Right renal cortex interstitium (tissue), 3 donors: ENCODE measurements at regions not wholly inside any gene's neighbourhood (a gene's known extent, or its start where the extent isn't known, plus 50 kb on each side); places are given as distances from the start of the nearest gene placed in this dataset.

Experiments used
- DNase-seq, 3 donors: peaks; one replicate each; pipeline ENCODE4 v3.0.0-alpha.2; 2013; ENCODE audit warnings: low read depth in 3 of 3, low spot score in 2 of 3

DNA sequence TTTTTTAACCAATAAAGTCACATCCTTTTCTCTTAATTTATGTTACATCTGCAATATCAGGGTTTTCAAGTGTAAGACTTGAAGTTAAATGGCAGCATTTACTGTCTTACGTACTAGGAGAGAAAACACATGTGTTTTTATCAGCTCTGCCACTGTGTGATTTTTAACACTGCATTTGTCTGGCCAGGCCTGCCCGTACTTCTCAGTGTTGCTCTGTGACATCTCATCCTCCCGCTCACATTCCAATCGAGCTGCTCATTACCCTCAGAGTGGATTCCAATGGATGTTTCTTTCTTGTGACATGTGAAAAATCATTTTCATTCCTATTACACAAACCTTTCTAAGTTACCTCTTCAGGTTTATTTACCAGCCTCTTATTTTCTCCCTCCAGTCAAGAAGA is 420.3 kb downstream of the FAT4 start:
- peak in 1 of 3 donors; percentile 40 for DNase-seq

DNA sequence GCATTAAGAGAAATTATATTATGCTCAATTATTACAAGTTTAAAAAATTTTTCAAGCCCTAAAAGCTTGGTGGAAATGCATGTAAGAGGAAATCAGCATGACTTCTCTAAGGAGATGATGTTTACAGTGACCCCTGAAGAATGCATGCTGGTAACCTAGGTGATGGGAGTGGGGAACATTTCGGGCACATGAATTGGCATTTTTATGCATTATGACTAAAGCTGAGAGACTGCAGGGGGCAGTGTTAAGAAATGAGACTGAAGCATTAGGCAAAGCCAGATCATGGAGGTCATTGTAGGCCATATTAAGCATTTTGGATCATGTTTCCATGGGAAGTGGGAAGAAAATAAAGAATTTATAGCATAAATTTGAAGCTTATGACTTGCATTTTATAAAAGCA is 421.3 kb downstream of the FAT4 start:
- DNase-seq, result no peak

DNA sequence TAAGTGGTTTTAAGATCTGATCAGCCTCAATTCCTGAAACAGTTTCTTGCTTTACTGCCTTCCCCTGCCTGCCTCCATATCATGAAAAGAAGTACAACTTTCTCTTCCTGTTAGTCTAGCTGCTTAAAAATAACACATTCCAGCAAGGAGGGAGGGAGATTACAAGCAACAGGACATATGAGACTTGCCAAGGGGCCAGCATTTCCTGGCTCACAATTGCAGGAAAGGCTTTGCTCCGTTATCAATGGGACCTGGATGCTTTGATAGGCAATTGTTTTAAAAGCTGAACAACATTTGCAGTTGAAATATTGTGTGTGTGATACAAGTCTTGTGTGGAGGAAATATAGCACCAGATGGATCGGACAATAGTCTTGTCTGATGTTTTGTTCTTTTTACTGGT is 425.0 kb downstream of the FAT4 start:
- DNase-seq, result no peak

GRCh38 chr4:125741825-125742452 is 427.2 kb downstream of the FAT4 start:
- no peak for DNase-seq

DNA sequence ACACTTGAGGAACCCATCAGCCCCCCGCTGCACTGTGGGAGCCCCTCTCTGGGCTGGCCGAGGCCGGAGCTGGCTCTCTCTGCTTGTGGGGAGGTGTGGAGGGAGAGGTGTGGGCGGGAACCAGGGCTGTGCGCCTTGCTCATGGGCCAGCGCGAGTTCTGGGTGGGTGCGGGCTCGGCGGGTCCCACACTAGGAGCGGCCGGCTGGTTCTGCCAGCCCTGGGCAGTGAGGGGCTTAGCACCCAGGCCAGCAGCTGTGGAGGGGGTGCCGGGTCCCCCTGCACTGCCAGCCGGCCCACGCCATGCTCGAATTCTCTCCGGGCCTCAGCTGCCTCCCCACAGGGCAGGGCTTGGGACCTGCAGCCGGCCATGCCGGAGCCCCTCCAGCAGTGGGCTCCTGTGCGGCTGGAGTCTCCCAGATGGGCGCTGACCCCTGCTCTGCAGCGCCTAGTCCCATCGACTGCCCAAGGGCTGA is 430.2 kb downstream of the FAT4 start:
- no peak for DNase-seq

- no peak for DNase-seq
Measured at GRCh38 chr4:125749354-125749753, 434.6 kb downstream of the FAT4 start.

- no peak for DNase-seq
Measured at GRCh38 chr4:125750399-125750798, 435.6 kb downstream of the FAT4 start.

GRCh38 chr4:125750828-125751466 is 436.2 kb downstream of the FAT4 start:
- peak in 2 of 3 donors; percentile 30 to 37 for DNase-seq

DNA sequence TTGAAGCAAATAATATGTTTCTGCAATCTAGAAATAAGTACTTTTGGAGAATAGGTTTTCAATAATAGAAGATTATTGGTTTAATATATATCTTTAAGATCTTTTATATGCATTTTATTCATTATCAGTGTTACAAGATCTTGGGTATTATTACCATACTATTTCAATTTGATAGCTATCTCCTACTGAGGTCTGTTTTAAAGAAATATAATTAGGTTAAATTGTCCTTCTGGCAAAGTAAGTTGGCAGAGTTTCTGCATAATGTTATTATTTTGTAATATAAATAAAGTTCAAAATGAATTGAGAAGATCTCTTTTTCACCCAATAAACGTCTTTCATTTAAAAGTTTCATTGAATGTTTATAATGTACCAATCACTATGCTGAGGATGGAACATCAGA is 443.7 kb downstream of the FAT4 start:
- DNase-seq, result no peak

- DNase-seq, result no peak
Measured at GRCh38 chr4:125760201-125760819, 445.6 kb downstream of the FAT4 start.

GRCh38 chr4:125760956-125761355 is 446.2 kb downstream of the FAT4 start:
- DNase-seq, result no peak

DNA sequence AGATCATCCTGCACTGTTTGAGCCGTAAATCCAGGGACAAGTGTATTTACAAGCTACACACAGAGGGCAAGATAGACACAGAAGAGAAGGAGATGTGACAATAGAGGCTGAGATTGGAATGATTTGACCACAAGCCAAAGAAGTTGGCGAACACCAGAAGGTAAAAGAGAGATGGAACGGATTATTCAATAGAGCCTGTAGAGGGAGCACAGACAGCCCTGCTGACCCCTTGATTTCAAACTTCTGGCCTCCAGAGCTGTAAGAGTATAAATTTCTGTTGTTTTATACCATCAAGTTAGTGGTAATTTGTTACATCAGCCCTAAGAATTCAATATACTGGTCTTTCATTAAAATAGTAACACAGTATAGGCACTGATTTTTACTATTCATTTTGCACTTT is 447.8 kb downstream of the FAT4 start:
- DNase-seq, result no peak

DNA sequence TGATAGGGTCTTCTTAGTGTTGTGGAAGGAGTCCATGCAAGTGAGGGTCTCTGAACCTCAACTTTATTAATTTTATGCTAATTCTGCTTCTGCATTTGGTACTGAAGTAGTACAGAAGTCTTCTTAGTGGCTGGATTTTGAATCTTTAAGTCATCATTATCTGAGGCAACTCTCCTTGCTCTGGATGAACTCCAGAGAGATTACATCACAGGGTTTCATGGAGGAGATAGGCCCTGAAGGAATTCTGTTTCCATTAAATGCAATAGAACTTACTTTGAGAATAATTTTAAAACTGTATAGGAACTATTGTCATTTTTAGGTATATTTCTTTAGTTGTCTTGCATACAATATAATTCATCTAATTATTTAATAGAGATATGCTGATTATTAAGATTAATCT is 451.2 kb downstream of the FAT4 start:
- no peak for DNase-seq

DNA sequence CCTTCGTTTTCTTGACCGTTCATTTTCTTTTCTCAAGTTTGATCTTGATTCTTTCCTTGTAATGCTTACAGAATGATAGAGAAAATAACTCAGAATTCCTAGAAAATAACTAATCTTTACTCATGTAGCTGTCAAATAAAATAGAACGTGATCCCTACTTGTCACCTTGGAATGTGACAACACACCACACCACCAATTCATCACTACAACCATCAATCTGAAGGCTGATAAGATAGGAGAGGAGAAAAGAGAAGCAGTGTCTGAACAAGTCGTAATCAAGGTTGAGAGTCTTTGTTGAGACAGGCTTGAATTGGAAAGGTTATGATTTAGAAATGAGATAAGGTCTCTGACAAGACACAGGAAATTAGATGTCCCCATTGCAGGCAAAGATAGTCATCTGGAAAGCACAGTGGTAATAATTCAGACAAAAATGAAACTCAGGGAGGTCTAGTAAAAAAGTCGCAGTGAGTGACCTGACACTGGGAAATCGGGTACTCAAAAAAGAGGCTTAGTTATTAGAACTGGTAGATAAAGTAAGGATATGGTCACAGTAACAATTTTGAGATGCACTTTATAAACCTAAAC is 456.2 kb downstream of the FAT4 start:
- no peak for DNase-seq

DNA sequence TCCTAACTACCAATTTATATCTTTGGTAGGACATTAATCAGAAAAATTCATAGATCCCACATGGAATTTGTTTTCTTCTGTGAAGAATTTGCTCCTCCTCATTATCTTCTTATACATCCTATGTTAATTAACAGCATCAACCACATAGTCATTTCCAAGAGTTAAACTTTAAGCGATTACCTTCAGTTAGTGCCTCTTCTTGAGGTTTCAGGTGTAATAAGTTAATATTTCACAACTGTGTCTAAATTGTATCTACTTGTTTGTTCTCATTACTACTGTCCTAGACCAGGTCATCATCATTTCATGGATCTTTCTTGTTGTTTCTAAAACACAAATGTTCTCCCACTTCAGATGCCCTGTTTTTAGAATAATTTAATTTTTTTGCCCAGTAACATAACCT is 457.9 kb downstream of the FAT4 start:
- no peak for DNase-seq

DNA sequence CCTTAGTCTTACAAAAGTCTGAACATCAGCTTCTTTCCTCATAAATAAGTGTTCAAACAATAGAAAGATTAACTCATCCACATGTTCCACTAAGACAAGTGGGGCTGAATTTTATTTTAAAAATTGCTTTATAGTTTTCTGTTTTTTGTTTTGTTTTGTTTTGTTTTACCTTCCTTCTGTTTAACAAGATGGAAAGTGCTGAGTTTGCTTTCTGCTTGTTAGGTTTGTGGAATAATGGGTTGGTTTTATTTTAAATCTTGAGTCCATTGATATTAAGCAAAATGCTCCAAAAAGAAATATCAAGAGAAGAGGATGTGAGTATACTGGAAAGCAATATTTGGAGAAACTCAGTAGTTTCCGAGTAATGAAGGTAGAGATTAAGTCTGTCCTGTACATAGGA is 458.7 kb downstream of the FAT4 start:
- no peak for DNase-seq

GRCh38 chr4:125773931-125774330 is 459.2 kb downstream of the FAT4 start:
- no peak for DNase-seq

DNA sequence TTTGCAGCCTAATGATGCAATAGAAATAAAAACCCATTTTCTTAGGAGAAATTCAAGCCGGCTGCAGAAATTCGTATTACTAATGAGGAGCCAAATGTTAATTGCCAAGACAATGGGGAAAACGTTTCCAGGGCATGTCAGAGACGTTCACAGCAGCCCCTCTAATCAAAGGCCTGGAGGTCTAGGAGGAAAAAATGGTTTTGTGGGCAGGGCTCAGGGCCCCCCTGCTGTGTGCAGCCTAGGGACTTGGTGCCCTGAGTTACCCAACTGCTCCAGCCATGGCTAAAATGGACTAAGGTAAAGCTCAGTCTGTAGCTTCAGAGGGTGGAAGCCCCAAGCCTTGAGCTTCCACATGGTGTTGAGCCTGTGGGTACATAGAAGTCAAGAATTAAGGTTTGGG is 461.4 kb downstream of the FAT4 start:
- DNase-seq, result no peak

DNA sequence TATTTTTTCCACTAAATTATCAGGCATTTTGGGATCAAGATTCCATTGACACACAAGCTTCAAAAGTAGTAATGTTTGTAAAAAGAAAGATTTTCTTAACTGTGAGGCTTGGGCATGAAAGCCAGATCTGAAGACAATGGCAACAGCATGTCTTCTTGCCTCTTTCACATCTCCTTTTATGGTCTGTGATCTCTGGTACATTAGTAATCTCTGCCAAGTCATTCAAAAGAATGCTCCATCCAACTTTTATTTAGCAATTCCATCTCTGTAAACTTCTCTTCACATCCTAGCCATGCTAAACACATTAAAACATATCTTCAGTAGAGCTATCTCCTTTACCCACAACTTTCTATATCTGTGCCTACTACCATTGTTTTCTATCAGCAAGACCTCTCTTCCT is 465.4 kb downstream of the FAT4 start:
- DNase-seq, result no peak

DNA sequence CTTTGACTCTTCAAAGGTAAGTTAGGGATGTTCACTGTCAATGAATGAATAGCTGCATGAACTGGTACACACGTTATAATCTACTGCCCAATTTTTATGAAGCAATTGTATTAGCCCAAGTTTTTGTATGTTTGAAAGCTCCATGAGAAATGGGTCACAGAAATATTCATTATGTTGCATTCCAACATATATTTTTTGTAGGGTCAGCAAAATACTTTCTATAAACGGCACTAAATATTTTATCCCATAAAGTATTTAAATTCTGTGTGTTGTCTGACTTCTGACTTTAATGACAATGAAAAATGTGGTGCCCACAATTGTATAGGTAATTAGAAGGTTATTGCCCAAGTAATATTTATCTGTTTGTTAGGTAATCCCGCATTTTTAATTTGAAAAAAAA is 466.0 kb downstream of the FAT4 start:
- no peak for DNase-seq

- DNase-seq, result no peak
Measured at GRCh38 chr4:125781651-125782050, 466.9 kb downstream of the FAT4 start.

DNA sequence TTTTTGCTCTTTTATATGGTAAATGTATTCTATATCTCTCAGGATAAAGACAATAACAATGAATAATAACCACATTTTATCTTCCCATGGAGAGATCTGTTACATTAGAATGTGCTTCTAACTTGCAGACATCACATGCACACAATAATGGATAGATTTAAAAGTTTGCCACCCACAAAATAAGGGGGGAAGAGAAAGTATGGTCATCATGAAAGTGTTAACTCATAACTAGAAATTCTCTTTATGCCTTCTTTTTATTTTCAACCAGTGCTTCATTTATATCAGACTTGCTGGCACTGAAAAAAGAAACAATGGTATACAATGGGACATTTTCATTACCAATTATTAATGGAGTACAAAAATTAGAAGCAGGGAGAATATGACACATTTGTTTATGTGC is 470.0 kb downstream of the FAT4 start:
- no peak for DNase-seq
